Activated gamma-delta T cell treated with anti-CD3 and anti-CD28 coated beads, Interleukin-2, amount 50 U/mL, for 16 hours (primary cell): ENCODE measurements at regions not wholly inside any gene's neighbourhood (a gene's known extent, or its start where the extent isn't known, plus 50 kb on each side); places are given as distances from the start of the nearest gene placed in this dataset.
"Not testable (repeated sequence)": the region's sequence is repeated elsewhere in the genome, so short reads cannot be mapped to it uniquely, and the experiment has no call there.

ENCODE experiments used
- DNase-seq: peaks from one replicate; pipeline ENCODE4 v3.0.0-alpha.2; 2020; ENCODE audit warnings: low read depth

GRCh38 chr10:130968964-130969363, 342.6 kb downstream of the TCERG1L start:
- no peak for DNase-seq

DNA sequence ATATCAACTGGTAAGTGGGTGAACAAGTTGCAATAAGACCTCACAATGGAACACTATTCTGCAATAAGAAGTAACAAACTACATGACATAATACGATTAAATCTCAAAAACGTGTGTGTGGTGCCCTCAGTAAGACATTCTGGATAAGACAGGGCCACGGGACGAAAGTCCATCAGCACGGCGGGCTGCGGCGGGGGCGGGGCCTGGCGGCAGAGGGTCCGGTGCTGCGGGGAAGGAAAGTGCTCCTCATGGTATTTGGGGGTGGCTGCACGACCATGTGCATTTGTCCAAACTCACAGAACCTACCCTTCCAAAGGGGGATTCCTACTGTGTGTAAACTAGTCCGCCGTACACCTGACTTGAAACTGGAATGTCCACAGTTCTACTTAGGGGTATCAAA, 341.8 kb downstream of the TCERG1L start:
- no peak for DNase-seq

- DNase-seq = no peak
Measured at GRCh38 chr10:130970341-130971122, 341.0 kb downstream of the TCERG1L start.

GRCh38 chr10:130971123-130971435, 340.4 kb downstream of the TCERG1L start:
- no peak for DNase-seq

- no peak for DNase-seq
Measured at GRCh38 chr10:130973127-130973839, 338.2 kb downstream of the TCERG1L start.

GRCh38 chr10:130974166-130974565, 337.4 kb downstream of the TCERG1L start:
- no peak for DNase-seq

- DNase-seq = not testable (repeated sequence)
Measured at GRCh38 chr10:130975351-130975750, 336.2 kb downstream of the TCERG1L start.

DNA sequence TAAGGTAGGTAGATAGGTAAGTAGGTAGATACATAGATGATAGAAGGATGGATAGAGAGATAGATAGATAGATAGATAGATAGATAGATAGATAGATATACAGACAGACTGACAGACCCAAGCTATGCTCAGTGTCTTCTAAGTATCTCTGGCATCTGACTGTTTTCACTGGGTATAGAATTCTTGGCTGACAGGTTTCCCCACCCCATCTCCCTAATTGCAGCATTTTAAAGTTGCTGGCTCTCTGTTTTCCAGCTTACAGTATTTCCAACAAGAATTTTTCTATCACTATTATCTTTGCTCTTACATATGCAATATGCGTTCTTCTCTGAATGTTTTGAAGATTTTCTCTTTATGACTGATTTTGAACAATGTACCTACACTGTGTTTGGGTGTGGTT, 328.7 kb downstream of the TCERG1L start:
- DNase-seq = no peak

DNA sequence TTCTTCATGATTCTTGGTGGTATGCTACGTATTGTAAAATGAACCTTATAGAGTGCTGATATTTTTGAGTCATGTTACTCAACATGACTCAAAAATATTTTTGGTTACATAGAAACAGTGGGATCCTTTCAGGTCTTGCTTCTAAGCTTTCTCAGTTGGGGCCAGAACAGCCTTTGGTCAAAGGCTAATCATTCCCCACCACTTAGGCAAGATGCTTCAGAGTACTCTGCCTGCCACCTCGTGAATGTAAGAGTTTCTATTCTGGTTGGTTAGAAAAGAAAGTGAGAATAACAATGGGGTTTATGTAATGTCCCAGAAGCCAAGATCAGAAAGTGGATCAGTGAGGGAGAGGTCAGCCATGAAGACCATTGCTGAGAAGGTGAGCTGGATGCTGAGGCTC, 327.8 kb downstream of the TCERG1L start:
- no peak for DNase-seq

GRCh38 chr10:130984686-130985085, 326.8 kb downstream of the TCERG1L start:
- no peak for DNase-seq

DNA sequence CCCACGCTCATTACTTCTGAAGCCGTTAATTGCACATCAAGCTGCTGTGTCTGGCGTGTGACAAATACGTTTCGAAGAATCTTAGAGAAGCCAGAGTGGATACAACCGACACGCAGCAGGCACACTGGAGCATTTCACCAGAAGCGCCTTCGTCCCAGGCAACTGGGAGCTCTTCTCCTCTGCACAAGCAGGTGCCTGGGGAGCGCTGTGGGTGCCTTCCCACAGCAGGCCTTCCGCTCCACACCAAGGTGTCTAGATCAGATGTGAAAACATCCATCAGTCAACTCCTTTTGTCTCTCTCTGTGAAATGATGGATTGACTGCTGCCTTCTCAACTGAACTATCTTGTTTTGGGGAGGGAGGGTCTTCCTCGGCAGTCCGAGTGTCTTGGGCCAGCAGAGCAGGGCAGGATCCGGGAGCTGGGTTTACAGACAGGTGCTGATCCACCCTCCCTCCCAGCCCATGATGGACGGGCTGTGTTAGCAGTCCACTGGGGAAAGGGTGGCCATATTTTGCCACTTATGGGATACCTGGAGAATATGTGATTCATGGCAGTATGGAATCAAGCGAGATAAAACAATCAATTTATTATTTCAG, 326.3 kb downstream of the TCERG1L start:
- no peak for DNase-seq

DNA sequence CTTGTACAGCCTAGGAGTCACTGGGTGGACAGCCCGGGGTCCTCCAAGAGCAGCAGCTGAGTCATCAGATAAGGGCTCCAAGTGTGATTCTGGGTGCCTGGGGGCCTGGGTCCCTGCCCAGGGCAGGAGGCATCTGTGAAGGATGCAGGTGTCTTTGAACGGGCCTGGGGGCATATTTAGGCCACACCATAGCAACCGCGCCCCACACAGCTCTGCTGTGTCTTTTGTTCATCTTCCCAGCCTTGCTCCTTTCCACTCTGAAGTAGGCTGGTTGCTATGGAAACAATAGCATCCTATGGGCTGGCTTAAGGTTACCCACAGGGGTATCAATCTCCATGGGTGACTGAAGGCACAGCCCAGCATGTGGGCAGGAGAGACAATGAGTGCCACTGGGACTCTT, 324.7 kb downstream of the TCERG1L start:
- no peak for DNase-seq

DNA sequence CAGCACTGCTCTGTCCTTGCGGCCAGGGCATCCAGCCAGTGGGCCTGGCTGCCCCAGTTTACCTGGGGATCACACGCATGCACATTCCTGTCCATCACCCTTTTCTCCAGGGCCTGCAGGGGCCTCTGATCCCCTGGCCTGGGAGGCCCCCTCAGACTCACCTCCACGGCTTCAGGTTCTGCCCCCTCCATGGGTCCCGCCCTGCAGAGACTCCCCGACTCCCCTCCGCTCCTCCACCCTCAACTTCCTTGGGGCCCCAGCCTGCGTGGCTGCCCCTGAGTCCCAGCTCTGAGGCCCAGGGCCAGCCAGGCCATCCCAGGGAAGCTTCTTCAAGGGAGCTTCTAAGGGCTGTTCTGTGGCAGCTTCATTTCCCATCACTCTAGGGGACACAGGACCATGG, 324.1 kb downstream of the TCERG1L start:
- no peak for DNase-seq

GRCh38 chr10:130989670-130990232, 321.8 kb downstream of the TCERG1L start:
- DNase-seq = no peak

DNA sequence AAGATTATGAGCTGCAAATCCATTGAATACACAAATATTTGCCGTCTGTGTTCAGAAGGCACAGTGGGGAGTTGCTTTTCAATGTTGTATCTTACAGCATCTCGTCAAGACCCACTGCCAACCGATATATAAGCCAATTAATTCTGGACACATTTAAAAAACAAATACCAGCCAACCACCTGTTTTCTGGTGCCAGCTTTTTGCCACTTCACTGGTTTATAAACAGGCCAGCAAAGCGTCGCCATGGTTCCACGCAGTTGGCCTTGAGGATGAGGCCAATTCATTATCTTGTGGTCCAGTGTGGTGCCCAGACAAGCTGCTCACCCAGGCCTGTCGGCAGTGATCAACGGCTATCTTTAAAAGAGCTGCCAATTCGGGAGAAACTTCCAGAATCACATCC, 321.0 kb downstream of the TCERG1L start:
- DNase-seq = no peak

GRCh38 chr10:130992802-130993523, 318.6 kb downstream of the TCERG1L start:
- DNase-seq = no peak

- DNase-seq = no peak
Measured at GRCh38 chr10:130993612-130994011, 317.9 kb downstream of the TCERG1L start.

- DNase-seq = no peak
Measured at GRCh38 chr10:130994191-130994590, 317.3 kb downstream of the TCERG1L start.

DNA sequence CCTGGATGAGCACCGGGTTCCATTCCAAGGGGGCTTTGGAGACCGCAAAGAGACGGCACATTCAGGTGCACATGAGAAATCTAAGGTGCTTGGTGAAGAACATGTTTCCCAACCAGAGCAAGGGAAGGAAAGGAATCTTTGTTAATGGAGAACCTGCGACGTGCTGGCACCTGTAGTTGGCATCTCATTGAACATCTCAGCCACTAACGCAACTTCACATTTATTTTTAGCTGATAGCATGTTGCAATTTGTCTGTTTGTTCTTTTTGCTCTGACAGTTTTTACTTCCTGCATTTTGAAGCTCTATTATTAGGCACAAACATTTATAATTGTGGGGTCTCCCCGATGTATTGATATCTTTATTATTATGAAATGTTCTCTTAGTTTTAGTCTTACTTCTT, 316.7 kb downstream of the TCERG1L start:
- DNase-seq = no peak

- DNase-seq = no peak
Measured at GRCh38 chr10:130997267-130998045, 314.1 kb downstream of the TCERG1L start.

GRCh38 chr10:130998046-130998435, 313.5 kb downstream of the TCERG1L start:
- no peak for DNase-seq

DNA sequence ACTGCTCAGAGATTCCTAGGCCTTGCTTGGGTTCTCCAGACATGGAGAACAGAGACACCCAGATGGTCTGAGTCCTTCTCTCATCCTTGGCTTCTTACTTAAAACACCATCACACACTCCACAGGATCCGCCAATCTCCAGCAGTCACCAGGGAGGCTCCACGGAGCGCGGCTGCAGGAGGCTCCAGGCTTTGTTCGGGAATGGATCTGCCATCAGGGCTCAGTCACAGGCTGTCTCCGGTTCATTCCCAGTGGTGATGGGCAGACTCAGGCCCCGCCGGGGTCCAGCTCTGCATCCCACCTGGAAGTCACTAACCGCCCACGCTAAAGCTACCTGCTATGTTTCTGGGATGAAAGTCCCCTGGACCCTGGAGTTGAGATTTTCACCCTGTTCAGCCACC, 312.9 kb downstream of the TCERG1L start:
- no peak for DNase-seq
